ENCODE measurements at regions not wholly inside any gene's neighbourhood (a gene's known extent, or its start where the extent isn't known, plus 50 kb on each side); places are given as distances from the start of the nearest gene placed in this dataset.

- TF ChIP-seq ZNF462 (CRISPR knock-in tag; IDR thresholded peaks at IDR 0.05) (no peak), EZH2phosphoT487 (IDR thresholded peaks at IDR 0.05; ENCODE audit: unreplicated experiment) (no peak), STAT1 (IDR thresholded peaks at IDR 0.05; ENCODE audit: unreplicated experiment) (no peak)
These were observed 692.5 kb downstream of the INHBA start (continued) for GRCh38 chr7:41010418-41010817.

DNA sequence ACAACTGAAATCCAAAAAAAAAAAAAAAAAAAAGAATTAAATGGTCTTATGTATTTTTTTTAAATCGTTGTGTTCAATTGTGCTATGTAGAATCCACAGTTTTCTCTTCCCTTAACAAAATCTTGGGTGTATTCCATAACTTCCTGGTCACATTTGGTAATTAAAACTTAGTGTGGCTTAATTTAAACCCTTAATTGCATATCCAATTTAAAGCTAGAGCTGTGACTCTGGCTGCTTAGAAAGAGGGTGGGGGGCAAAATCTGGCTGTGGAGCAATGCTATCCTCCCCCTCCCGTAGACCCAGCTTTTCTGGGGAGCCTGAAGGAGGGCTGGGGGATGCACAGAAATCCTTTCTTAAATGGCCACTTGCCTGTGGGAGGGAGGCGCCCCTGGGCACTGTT is 695.1 kb downstream of the INHBA start:
- Mint-ChIP-seq H3K4me1 (peaks cover 3% of the 10 kb centered on the region; the same call in 1 of the 3 replicates), H3K27ac (no peak overlapping the region), H3K9me3 (no peaks in the 10 kb centered on the region), H3K36me3 (ENCODE audit: low read depth) (no peaks in the 10 kb centered on the region), H3K4me3 (no peak overlapping the region), H3K27me3 (ENCODE audit: insufficient read depth, low read depth, poor library complexity) (peaks cover 2% of the 10 kb centered on the region)
- Histone ChIP-seq H3K27ac (ENCODE audit: low read depth) (no peak overlapping the region), H3K4me1 (ENCODE audit: insufficient read depth) (no peaks in the 10 kb centered on the region), H3K79me2 (replicated peaks; ENCODE audit: insufficient read depth) (no peaks in the 10 kb centered on the region), H3K4me2 (no peak overlapping the region), H3K9me2 (ENCODE audit: insufficient read depth) (peaks cover 7% of the 10 kb centered on the region; the same call in 1 of the 2 replicates), H2AFZ (no peak overlapping the region), H3F3A (replicated peaks; ENCODE audit: low read depth) (no peaks in the 10 kb centered on the region), H4K20me1 (replicated peaks; ENCODE audit: insufficient read depth) (no peaks in the 10 kb centered on the region), H3K4me3 (no peak overlapping the region), H3K36me3 (ENCODE audit: insufficient read depth) (no peaks in the 10 kb centered on the region), H3K27me3 (ENCODE audit: insufficient read depth) (no peaks in the 10 kb centered on the region)
- DNase-seq (ENCODE audit: low spot score) (no peak), ATAC-seq (no peak)
- no peak for TF ChIP-seq CREB1 (CRISPR knock-in tag; IDR thresholded peaks at IDR 0.05; ENCODE audit: low read depth)
- no peak for TF ChIP-seq ETS1 (IDR thresholded peaks at IDR 0.05)
- TF ChIP-seq ZNF462 (CRISPR knock-in tag; IDR thresholded peaks at IDR 0.05): no peak
- TF ChIP-seq POLR2AphosphoS5 (IDR thresholded peaks at IDR 0.05; ENCODE audit: low read depth): no peak
- no peak for TF ChIP-seq EZH2 (IDR thresholded peaks at IDR 0.05; ENCODE audit: low read depth, unreplicated experiment)
- TF ChIP-seq STAT1 (IDR thresholded peaks at IDR 0.05; ENCODE audit: unreplicated experiment): no peak
- no peak for TF ChIP-seq ZNF331 (CRISPR knock-in tag; IDR thresholded peaks at IDR 0.05; ENCODE audit: low read depth)
- TF ChIP-seq EZH2phosphoT487 (IDR thresholded peaks at IDR 0.05; ENCODE audit: unreplicated experiment): no peak

Data from GM23338 (cell line).